ENCODE measurements at regions not wholly inside any gene's neighbourhood (a gene's known extent, or its start where the extent isn't known, plus 50 kb on each side); places are given as distances from the start of the nearest gene placed in this dataset.

- no peak for TF ChIP-seq CTCF (IDR thresholded peaks at IDR 0.05; ENCODE audit: insufficient read depth, low read depth, low read length, missing control alignments)
- DNase-seq (ENCODE audit: low read depth), result no peak
- no peak overlapping the region for H3K4me3 ChIP-seq (ENCODE audit: low read length)
Measured at GRCh38 chr12:18808221-18808620, 70.3 kb downstream of the CAPZA3 start.

DNA sequence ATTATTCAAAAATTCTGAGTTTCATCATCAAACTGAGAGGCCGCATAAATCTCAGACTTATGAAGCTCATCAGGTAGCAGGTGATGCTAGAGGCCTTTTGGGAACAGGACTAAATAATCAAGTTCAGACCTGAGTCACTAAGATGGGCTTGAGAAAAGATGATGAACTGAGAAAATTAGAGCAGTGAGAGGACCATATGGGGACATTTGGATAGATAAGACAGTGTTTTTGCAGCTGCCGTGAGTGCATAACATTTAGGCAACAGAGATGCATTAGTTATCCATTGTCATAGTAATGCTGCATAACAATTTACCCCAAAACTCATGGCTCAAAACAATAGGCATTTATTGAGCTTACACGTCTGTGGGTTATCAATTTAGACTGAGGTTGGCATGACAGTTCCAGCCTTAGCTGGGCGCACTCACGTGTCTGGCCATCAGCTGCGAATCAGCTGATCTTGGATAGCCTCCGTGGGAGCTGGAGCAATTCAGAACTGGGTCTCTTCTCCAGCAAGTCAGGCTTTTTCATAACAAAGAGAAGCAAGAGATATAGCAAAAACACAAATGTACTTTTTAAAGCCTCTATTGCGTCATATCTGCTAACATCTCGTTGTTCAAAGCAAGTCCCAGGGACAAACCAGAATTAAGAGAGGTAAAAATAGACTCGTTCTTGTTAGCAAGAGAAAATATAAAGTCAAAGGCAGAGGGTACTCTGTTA, 72.8 kb downstream of the CAPZA3 start:
- no peak for TF ChIP-seq CTCF (IDR thresholded peaks at IDR 0.05; ENCODE audit: insufficient read depth, low read depth, low read length, missing control alignments)
- H3K4me3 ChIP-seq (ENCODE audit: low read length), result no peak overlapping the region
- no peak for DNase-seq (ENCODE audit: low read depth)

- TF ChIP-seq CTCF (IDR thresholded peaks at IDR 0.05; ENCODE audit: insufficient read depth, low read depth, low read length, missing control alignments), result no peak
- DNase-seq (ENCODE audit: low read depth), result no peak
- H3K4me3 ChIP-seq (ENCODE audit: low read length), result no peak overlapping the region
Measured at GRCh38 chr12:18811273-18811672, 73.4 kb downstream of the CAPZA3 start.

DNA sequence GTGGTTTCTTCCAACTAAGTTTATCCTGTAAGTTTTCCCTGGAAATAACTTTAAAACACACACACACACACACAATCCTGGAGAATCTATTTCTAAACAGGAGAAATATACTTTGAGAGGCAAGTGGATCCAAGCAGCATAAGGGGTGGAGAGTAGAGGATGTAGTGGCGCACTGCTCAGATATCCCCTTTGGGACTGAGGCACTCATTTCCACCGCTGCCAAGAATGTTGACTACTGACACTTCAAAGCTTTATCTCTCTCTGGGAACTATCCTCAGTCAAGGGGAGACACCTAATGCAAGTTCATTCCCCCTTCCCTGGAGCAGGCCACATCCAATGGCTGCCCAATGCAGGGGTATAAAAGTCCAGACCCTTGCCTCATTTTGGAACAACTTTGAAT, 75.8 kb downstream of the CAPZA3 start:
- no peak overlapping the region for H3K4me3 ChIP-seq (ENCODE audit: low read length)
- no peak for TF ChIP-seq CTCF (IDR thresholded peaks at IDR 0.05; ENCODE audit: insufficient read depth, low read depth, low read length, missing control alignments)
- DNase-seq (ENCODE audit: low read depth), result no peak

DNA sequence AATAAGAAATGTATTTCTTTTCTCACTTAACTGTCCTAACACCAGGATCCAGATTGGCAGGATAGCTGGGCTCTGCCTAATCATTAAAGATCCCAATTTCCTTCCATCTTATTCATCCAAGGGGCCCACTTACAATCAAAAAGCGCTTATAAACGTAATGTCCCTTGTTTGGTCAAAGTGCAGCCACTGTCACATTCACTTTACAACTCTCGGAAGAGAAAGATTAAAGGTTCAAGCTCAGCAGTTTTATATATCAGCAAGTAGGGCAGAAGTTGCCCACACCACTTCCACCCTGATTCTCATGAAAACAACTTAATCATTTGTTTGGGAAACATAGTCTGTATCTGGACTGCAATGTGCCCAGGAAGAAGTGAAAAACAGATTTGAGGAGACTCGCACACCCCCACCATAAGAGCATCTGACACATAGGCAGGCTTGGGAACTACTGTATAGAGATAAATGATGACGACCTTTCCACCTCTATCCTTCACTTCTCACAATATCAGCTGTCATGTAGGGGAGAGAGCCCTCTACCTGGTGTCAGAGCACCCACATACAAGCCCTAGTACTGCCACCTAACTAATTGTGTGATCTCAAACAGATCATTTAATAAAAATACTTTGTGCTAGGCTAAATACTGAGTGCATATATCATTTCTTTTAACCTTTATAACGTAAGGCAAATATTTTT, 80.8 kb downstream of the CAPZA3 start:
- DNase-seq (ENCODE audit: low read depth), result no peak
- no peak for TF ChIP-seq CTCF (IDR thresholded peaks at IDR 0.05; ENCODE audit: insufficient read depth, low read depth, low read length, missing control alignments)
- H3K4me3 ChIP-seq (ENCODE audit: low read length), result no peak overlapping the region

DNA sequence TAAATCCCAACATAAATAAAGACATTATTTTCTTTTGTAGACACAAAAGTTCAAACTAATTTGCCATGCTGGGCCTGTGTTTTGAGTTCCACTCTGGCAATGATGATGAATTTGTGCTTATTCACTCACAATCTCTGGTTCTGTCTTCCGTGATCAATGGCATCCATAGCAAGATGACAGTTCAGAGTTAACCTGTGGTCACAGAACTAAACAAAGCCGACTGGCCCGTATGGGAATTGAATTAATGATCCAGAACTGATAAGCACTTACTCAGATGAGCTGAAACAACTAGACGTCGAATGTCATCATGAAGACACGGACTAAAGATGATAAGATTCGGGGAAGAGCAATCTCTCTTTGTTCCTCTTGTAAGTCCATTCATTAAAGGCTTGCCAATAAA, 81.6 kb downstream of the CAPZA3 start:
- no peak for TF ChIP-seq CTCF (IDR thresholded peaks at IDR 0.05; ENCODE audit: insufficient read depth, low read depth, low read length, missing control alignments)
- no peak for DNase-seq (ENCODE audit: low read depth)
- H3K4me3 ChIP-seq (ENCODE audit: low read length), result no peak overlapping the region

DNA sequence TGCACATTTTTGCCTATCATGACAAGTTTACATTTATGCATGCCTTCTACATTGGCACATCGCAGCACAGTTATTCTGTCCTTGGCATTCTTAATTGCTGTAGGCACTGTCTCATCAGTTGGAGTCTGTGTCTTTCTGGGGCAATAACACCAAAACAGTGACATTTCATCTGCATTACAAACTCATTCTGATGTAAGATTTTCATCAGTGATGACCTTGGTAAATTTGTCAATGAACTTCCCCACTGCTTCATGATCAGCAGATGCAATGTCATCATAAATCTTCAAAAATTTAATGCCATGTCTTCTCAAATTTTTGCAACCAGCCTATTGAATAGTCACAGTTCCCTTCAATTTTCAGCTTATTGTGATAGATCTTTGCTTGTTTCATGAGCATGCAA, 85.5 kb downstream of the CAPZA3 start:
- no peak for DNase-seq (ENCODE audit: low read depth)
- TF ChIP-seq CTCF (IDR thresholded peaks at IDR 0.05; ENCODE audit: insufficient read depth, low read depth, low read length, missing control alignments), result no peak
- no peak overlapping the region for H3K4me3 ChIP-seq (ENCODE audit: low read length)
